HG02623 (cell line): ENCODE measurements at regions not wholly inside any gene's neighbourhood (a gene's known extent, or its start where the extent isn't known, plus 50 kb on each side); places are given as distances from the start of the nearest gene placed in this dataset.
"Not testable (repeated sequence)": the region's sequence is repeated elsewhere in the genome, so short reads cannot be mapped to it uniquely, and the experiment has no call there.

Experiments used
- ATAC-seq: cut with Tn5 transposase; IDR thresholded peaks from one replicate; pipeline ENCODE4 v1.9.1; 2021; ENCODE audit warnings: moderate library complexity; ENCODE audit not compliant: unreplicated experiment

DNA sequence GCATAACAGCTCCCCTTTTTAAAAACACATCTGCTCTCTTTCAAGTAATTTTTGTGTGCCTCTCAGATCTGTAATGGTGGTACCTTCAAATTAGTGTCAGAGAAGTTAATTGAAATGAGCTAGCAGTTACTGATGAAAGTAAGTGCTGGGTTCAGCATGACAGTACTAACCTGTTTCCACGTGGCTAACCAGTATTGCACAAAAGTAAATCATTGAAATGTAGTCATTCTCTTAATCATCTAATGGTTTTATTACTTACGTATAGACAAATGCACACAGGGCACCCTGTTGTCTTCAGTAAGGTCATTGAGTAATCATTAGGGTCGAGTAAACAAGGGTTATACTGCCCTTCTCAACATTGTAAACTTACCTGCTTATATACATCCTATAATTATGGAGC lies 157.8 kb upstream of the PRR16 start:
- no peak for ATAC-seq

DNA sequence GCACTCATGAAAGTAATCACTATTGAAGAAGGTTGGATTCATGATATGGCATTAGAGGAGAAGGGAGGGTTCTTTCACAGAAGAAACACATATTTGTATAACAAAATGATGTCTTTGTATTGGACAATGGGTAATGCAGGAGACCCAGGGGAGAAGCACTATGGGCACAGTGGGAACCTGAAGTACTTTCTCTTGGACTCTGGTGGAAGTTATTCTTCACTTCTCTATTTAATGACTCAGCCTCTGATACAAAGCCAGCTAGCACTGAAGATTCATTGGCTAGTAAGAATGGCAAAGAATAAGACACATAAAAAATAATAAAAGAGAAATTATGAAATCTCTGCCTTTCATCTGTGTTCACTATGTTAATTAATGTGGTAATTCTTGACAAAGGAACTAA lies 149.9 kb upstream of the PRR16 start:
- ATAC-seq: no peak

DNA sequence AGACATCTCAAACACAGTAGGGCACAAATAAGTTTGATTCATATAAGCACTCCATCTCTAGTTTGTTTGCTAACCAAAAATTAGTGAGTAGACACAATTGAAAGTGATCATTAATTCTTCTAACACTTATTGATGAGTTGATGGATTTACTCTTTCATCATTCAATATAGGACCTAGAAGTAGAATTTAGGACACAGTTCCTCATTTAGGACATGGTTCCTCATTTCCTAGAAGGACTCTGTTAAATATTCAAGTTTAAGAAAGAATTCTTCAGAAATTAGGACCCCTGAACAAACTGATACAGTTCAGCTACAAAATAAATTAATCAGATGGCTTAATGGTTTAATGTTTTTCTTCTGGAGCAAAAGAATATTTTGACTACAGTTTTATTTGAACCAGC lies 143.5 kb upstream of the PRR16 start:
- ATAC-seq: no peak

DNA sequence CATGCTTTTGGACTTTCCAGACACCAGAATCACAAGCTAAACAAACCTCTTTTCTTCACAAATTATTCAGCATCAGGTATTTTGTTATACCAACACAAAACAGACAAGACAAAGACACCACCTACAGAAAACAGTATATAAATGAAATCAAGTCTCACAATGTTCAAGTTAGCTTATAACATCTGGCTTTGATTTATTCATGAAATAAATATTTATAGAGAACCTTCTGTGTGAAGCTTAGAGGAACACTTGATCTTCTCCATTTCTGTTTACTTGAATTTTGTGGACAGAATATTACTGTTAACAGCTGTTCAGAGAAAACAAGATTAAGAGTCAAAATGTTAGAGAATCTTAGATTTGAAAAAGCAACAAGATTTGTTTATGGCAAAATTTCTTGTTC lies 137.4 kb upstream of the PRR16 start:
- no peak for ATAC-seq

DNA sequence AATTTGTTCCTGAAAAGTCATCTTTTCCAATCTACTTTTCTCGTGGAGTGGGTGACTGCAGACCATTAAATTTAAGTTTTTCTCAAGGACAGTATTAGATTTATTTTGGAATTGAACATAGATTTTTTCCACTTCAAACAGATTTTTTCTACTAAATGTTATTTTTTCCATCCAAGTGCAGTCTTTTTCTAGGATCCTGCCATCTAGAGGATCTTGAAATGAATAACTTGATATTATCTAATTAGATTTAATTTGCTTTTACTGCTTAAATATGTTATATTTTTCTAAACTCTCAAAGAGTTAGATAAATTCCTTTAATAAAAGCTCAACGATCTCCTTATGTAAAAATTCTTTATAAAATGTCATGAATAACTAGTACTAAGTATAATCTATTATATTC lies 136.9 kb upstream of the PRR16 start:
- ATAC-seq: no peak

DNA sequence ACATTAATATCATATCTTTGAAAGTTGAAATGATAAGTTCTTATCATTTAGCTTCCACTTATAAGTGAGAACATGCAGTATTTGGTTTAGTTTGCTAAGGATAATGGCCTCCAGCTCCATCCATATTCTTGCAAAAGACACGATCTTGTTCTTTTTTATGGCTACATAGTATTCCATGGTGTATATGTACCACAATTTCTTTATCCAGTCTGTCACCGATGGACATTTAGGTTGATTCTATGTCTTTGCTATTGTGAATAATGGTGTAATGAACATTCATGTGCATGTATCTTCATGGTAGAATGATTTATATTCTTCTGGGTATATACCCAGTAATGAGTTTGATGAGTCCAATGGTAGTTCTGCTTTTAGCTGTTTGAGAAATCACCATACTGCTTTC lies 135.0 kb upstream of the PRR16 start:
- no peak for ATAC-seq

DNA sequence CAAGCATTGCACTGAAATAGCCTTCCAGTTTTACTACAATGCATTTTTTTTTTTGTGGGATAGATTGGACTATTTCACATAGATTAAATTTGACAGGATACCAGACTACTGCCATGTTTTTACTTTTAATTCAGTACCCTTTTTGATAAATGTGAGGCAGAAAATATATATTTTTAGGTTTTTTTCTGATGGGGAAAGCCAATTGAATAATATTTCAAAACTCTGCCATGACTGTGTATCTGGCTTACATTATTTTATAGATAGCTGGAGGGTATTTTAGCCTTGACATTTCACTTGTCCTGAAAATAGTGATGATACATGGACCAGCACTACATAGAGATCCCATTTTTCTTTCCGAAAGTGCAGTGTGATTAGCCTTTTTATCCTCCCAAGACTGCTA lies 133.5 kb upstream of the PRR16 start:
- ATAC-seq: no peak

DNA sequence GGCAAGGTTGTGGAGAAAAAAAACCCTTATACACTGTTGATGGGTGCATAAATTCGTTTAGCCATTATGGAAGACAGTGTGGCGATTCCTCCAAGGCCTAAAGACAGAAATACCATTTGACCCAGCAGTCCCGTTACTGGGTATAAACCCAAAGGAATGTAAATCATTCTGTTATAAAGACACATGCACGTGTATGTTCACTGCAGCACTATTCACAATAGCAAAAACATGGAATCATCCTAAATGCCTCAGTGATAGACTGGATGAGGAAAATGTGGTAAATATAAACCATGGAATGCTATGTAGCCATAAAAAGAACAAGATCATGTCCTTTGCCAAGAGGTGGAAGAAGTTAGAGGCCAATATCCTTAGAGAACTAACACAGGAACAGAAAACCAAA lies 119.9 kb upstream of the PRR16 start:
- ATAC-seq: no peak

DNA sequence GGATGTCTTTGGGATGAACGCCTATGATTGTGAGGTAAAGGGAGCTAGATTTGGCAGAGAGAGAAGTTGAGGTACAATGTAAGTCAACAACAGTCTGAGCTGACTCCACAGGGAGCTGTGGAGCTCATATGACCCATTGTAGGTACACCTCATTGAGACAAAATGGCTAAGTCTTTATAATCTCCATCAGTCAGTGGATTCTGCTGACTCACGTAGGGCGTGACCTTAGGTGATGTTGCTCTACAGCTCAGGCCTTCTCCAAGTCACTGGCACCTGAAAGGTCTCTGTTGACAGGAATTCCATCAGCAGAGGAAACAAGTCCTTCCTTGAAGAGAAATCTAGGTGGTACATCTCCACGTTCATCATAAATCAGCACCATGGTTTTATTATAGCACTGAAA lies 118.2 kb upstream of the PRR16 start:
- ATAC-seq: no peak

DNA sequence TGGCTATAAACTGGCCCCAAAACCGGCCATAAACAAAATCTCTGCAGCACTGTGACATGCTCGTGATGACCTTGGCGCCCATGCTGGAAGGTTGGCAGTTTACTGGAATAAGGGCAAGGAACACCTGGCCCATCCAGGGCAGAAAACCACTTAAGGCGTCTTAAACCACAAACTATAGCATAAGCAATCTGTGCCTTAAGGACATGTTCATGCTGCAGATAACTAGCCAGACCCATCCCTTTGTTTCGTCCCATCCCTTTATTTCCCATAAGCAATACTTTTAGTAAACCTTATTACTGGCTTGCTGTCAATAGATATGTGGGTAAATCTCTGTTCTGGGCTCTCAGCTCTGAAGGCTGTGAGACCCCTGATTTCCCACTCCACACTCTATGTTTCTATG lies 113.0 kb upstream of the PRR16 start:
- ATAC-seq: not testable (repeated sequence)

DNA sequence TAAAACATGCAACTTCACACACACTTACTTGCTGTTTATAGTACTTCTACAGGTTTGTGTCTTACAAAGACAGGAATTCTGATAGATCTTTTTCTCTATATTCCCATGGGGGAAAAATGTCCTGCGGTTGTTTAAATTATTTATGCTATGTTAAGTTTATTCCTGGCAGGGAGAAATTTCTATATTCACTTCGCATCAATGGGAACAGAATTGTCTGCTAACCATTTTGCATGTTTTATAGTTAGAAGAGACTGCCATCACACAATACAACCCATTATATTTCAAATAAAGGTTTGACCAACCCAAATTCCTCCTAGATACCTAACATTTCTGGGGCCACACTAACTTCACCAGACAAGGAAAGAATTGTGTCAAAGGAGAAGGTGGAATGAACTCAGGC lies 110.0 kb upstream of the PRR16 start:
- no peak for ATAC-seq

DNA sequence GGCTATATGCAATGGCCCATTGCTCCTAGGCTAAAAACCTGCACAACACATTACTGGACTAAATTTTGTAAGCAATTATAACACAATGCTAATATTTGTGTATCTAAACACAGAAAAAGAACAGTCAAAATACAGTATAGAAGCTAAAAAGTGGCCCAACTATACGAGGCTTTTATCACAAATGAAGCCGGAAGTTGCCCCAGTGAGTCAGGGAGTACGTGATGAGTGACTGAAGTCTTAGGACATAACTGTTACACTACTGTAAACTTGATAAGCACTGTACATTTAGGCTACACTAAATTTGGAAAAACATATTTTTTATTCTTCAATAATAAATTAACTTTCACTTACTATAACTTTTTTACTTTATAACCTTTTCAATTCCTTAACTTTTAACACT lies 105.2 kb upstream of the PRR16 start:
- no peak for ATAC-seq

DNA sequence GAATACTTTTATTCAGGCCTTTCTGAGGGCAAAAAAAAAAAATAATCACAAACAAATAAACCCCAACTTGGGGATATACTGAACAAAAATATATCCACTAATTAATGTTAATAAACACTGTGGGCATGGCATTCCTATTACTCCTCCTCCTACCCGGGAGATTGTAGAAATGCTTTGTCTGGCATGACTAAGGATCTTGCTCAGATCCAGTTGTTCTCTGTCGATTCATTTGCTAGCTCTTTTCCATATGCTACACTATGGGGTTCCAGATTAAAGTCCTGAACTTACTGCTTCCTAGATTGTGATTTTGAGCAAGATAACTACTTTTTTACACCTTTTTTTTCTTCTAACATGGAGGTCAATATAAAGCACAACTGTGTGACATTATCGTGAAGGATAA lies 102.2 kb upstream of the PRR16 start:
- no peak for ATAC-seq

DNA sequence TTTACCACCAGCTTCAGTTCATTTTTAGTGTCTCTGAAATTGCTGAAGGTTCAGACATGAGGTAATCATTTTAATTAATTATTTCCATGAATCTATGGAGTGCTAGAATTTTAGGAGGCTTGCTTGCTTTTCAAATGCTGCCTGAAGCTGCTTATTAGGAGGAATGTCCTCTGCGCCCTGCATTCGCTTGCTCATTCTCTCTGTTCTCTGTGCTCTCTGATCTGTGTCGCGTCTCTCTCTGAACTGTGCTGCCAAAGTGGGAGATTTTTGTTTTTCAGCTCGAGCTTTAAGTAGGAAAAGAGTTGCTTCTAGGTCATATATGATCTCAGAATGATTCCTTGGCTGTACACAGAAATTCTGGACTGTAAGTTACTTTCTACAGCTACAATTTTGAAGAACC lies 101.7 kb upstream of the PRR16 start:
- no peak for ATAC-seq

DNA sequence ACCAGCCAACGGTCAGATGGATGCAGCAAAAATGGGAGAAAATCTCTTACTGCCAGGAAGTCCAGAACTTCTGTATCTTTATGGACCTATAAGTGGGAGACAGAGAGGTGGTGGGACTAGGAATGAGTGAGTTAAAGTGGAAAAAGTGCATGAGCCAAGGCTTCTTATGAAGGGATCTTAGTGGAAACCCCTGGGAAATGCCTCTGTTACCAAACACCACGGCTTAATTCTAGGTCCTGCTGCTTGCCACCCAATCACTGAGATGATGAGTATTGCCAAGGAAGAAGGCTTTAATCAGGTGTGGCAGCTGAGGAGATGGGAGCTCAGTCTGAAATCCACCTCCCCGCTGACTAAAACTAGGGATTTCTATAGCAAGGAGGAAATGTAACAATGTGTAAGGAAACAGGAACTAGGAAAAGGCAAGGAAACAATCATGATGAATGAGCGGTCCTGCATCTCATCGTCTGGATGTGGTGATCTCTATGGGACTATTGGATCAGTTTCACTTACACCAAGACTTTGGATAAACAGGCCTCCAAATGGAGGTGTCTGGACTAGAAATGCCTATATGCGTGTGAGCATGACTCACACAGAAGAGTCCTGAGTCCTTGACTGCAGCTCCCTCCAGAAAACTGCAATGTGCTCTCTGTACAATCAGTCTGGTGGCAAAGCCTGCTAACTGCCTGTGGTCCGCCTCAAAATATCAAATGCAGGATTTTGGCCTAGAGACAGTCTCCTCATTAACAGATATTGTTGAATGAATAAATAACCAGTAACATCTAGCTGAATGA lies 98.2 kb upstream of the PRR16 start:
- no peak for ATAC-seq

DNA sequence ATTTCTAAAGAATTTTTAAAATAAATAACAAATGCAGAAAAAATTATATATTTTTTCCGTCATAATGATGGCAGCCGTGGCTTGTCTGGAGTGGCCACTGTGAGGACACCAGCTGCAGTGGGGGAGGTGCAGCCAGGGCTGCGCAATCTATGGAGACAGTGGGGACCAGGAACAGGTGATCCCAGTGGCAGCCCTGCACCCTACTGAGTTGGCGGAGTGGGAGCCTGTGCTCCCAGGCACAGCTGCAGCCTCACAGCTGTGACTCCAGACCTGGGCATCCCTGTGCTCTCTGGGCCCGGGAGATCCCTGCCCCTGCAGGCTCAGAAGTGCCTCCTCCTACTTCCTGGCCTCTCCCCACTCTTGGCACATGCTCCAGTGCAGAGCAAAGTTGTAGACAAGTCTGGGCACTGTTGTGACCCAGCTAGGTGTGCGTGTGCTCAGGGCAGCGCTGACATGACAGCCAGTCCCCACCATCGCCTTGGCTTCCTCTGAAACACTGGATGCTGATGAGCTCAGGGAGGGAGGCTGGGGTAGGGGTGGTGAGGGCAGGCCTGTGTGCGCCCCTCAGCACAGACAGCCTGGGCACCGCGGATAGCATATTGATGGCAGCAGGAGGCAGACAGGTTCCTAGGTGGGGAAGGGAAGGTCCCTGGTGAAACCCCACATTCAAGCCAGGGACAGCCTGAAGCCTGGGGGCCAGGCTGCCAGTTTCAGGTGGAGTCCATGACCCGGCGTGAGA lies 96.0 kb upstream of the PRR16 start:
- no peak for ATAC-seq

DNA sequence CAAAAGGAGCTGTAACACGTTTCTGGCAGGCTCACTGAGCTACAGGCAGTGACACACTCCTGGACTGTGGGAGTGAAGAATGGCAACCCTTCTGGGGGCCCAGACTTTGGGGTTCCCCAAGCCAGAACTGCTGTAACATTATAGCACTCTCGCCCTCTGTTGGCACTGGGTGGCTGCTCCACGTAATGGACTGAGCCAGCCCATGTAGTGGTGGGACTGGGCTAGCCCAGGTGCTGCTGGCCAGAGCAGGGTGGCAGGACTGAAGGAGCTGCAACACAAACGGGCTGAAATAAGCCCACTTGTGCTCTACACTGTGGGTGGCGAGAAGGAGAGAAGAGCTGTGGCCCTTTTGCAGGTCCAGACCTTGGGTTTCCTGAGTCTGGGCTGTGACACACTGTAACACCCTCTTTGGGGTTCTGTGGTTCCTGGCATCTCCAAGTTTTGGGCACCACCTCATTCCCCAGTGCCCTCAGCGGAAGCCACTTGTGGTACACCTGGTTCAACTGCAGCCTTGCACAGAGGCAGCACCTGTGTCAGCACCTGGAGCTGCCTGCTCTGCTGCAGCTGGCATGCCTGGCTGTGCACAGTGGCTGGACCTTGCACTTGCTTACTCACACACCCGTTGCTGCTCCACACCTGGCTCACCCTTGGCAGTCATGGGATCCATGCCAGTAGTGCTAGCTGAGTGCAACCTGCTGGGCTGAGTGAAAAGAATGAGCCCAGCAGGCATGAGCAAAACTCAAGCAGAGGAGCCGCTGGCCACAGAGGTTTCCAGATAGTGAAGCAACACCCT lies 95.0 kb upstream of the PRR16 start:
- no peak for ATAC-seq

DNA sequence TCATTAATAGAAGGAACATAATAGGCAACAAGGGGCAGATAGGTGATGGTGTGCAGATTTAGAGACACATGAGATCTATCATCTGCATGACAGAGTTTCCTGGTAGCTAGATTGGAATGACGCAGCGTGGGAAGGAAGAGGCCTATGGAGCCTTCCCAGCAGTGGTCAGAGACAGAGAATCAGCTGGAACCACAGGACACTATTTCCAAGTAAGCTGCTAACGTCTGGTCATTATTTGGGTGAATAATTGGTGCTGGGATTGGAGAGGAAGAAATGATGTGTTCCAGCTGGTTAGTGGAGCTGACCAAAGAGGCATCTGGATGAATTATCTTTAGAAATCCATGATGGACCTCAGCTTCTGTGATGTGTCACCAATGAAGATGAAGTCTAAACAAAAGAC lies 91.2 kb upstream of the PRR16 start:
- no peak for ATAC-seq

DNA sequence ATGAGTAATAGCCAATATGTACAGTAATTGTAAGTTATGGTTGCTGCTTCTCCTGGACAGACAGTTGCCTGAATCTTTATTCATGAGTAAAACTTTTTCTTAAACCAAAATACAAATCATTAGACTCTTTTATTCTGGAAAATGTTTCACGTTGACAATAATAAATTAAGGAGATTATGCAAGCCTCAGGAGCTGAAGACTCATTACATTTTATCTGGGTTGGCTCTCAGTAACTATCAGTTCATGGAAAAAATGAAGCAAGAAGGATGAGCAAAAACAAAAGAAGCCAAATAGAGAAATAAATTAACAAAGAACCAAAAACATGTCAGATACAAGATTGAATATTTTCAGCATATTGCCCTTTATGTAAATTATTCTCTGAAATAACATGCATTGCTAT lies 88.9 kb upstream of the PRR16 start:
- no peak for ATAC-seq

DNA sequence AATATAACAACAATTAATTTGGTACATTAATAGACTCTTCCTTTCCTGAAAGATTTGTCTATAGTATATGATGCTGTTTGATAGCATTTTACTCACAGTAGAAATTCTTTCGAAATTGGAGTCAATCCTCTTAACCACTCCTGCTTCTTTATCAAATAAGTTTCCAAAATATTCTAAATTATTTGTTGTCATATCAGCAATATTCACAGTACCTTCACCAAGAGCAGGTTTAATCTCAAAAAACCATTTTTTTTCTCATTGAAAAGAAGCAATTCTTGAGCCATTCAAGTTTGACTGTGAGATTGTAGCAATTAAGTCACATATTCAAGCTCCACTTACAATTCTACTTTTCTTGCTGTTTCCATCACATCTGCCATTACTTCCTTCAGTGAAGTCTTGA lies 83.5 kb upstream of the PRR16 start:
- no peak for ATAC-seq

DNA sequence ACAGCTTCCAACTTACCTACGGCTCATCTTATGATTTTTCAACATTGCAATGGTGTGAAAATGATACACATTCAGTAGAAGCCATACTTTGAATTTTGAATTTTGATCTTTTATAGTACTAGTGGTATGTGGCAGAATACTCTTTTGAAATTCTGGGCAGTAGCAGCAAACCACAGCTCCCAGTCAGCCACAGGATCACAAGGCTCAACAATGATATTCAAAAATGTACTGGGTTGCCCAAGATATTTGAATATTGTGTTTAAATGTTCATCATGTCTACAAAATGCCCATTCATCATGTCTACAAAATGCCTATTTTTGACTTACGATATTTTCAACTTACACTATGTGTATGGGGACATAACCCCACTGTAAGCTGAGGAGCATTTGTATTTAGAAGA lies 81.3 kb upstream of the PRR16 start:
- ATAC-seq: no peak

DNA sequence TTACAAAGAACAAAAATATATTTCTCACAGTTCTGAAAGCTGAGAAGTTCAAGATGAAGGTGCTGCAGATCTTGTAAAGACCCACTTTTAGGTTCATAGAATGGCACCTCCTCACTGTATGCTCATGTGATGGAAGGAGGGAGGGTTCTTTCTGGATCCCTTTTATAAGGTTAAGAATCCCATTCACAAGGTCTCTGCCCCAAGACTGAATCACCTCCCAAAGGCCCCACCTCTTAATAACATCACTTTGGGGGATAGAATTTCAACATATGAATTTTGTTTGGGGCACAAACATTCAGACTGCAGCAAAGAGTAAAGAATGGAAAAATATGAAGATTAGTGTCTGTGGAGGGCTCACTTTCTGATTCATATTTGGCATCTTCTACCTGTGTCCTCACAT lies 77.1 kb upstream of the PRR16 start:
- no peak for ATAC-seq
